SK-N-SH (cell line): ENCODE measurements at regions not wholly inside any gene's neighbourhood (a gene's known extent, or its start where the extent isn't known, plus 50 kb on each side); places are given as distances from the start of the nearest gene placed in this dataset.

Experiments
- CTCF ChIA-PET: fragments of 300-600, 350-600 bp; formaldehyde crosslinking; extraction: SDS; loops from one replicate; lab custom pipeline; 2021; lab: Yijun Ruan, JAX
- POLR2A ChIA-PET: fragments of 350-600 bp; sonication (Branson Sonifier 250); formaldehyde crosslinking; extraction: SDS; loops from one replicate; lab custom pipeline; 2020; ENCODE audit warnings: antibody characterized with exemption, inconsistent platforms; lab: Yijun Ruan, JAX
- DNase-seq: peaks from one replicate; pipeline ENCODE4 v3.0.0; 2012
- H2AFZ ChIP-seq: fragments of 200-600 bp; sonication (generic); 2 replicates; pipeline ENCODE4 v1.8.1; 2016; ENCODE audit warnings: antibody characterized with exemption, mild to moderate bottlenecking, low read depth
- H3F3A ChIP-seq: fragments of 200-600 bp; sonication (generic); replicated peaks from 2 replicates; pipeline ENCODE3; 2016; ENCODE audit warnings: antibody characterized with exemption, mild to moderate bottlenecking; ENCODE audit not compliant: insufficient read depth
- H3K27ac ChIP-seq, 2 experiments: fragments of 200-500 bp in 1 of 2; fragments of 200-600 bp in 1 of 2; sonication (Bioruptor generic) in 1 of 2; sonication (generic), shearing (Covaris generic) in 1 of 2; 2 replicates each; pipeline versions ENCODE4 v1.5.1 to v1.6.1; 2014 to 2016; ENCODE audit warnings: low read depth in 2 of 2, inconsistent platforms in 1 of 2, low read length in 1 of 2, mild to moderate bottlenecking in 1 of 2, mixed read lengths in 1 of 2
- H3K27me3 ChIP-seq: fragments of 200-600 bp; sonication (generic), shearing (Covaris generic); 2 replicates; pipeline ENCODE4 v1.6.1; 2016; ENCODE audit warnings: mixed run types; ENCODE audit not compliant: insufficient read depth
- H3K36me3 ChIP-seq, 2 experiments: fragments of 200-500 bp in 1 of 2; fragments of 200-600 bp in 1 of 2; sonication (Bioruptor generic) in 1 of 2; sonication (generic) in 1 of 2; replicated peaks in 1 of 2; 2 replicates each; pipeline versions ENCODE3 to v1.5.1; 2014 to 2016; ENCODE audit warnings: low read length in 1 of 2, mild to moderate bottlenecking in 1 of 2; ENCODE audit not compliant: insufficient read depth in 2 of 2, control insufficient read depth in 1 of 2
- H3K4me1 ChIP-seq, 2 experiments: fragments of 200-500 bp in 1 of 2; fragments of 200-600 bp in 1 of 2; sonication (Bioruptor generic) in 1 of 2; sonication (generic), shearing (Covaris generic) in 1 of 2; 2 replicates each; pipeline versions ENCODE4 v1.5.1 to v1.6.1; 2014 to 2016; ENCODE audit warnings: low read depth in 1 of 2, low read length in 1 of 2, mixed run types in 1 of 2; ENCODE audit not compliant: insufficient read depth in 2 of 2, control insufficient read depth in 1 of 2
- H3K4me2 ChIP-seq: fragments of 200-600 bp; sonication (generic), shearing (Covaris generic); 2 replicates; pipeline ENCODE4 v1.6.1; 2017; ENCODE audit warnings: mixed run types
- H3K4me3 ChIP-seq, 2 experiments: fragments of 200-500 bp in 1 of 2; fragments of 200-600 bp in 1 of 2; sonication (Bioruptor generic) in 1 of 2; sonication (generic), shearing (Covaris generic) in 1 of 2; 2 replicates each; pipeline versions ENCODE4 v1.5.1 to v1.8.1; 2014 to 2016; ENCODE audit warnings: low read depth in 2 of 2, inconsistent platforms in 1 of 2, low read length in 1 of 2, mild to moderate bottlenecking in 1 of 2, mixed read lengths in 1 of 2, moderate library complexity in 1 of 2
- H3K79me2 ChIP-seq: fragments of 200-600 bp; sonication (generic); 2 replicates; pipeline ENCODE4 v1.8.1; 2017; ENCODE audit warnings: mild to moderate bottlenecking; ENCODE audit not compliant: insufficient read depth
- H3K9ac ChIP-seq: fragments of 200-600 bp; sonication (generic); 2 replicates; pipeline ENCODE4 v1.6.1; 2017; ENCODE audit warnings: mixed run types
- H3K9me2 ChIP-seq: fragments of 200-600 bp; sonication (generic); 2 replicates; pipeline ENCODE4 v1.6.1; 2017; ENCODE audit warnings: mixed run types
- H3K9me3 ChIP-seq: fragments of 200-600 bp; sonication (generic); 2 replicates; pipeline ENCODE4 v1.6.1; 2017; ENCODE audit warnings: mixed run types, mild to moderate bottlenecking, moderate library complexity
- H4K20me1 ChIP-seq: fragments of 200-600 bp; sonication (generic); 2 replicates; pipeline ENCODE4 v1.6.1; 2017; ENCODE audit warnings: mild to moderate bottlenecking, mixed run types; ENCODE audit not compliant: insufficient read depth
- CHD2 ChIP-seq: fragments of 150-350 bp; IDR thresholded peaks from 2 replicates; pipeline ENCODE4 v1.6.1; 2018; ENCODE audit warnings: low read length; ENCODE audit not compliant: partially characterized antibody
- EP300 ChIP-seq, 2 experiments: IDR thresholded peaks; 2 replicates each; pipeline versions ENCODE4 v1.4.0 to v1.6.1; 2012; ENCODE audit warnings: borderline replicate concordance in 1 of 2, low read depth in 1 of 2, low read length in 1 of 2
- FOSL2 ChIP-seq: IDR thresholded peaks from 2 replicates; pipeline ENCODE4 v1.4.0; 2012; ENCODE audit warnings: low read depth, mild to moderate bottlenecking, moderate library complexity, borderline replicate concordance
- FOXJ3 ChIP-seq: sonication (generic); formaldehyde crosslinking; IDR thresholded peaks from 2 replicates; pipeline ENCODE4 v1.5.1; 2020; ENCODE audit warnings: mild to moderate bottlenecking, missing genetic modification reagents
- FOXM1 ChIP-seq: IDR thresholded peaks from 2 replicates; pipeline ENCODE4 v1.4.0; 2012; ENCODE audit warnings: low read depth, mild to moderate bottlenecking
- GABPA ChIP-seq: IDR thresholded peaks from 2 replicates; pipeline ENCODE4 v1.4.0; 2012; ENCODE audit warnings: low read depth, mild to moderate bottlenecking
- GATA2 ChIP-seq: sonication (generic); formaldehyde crosslinking; IDR thresholded peaks from 2 replicates; pipeline ENCODE4 v1.5.0; 2020; ENCODE audit warnings: mild to moderate bottlenecking, missing genetic modification reagents
- NFIC ChIP-seq: IDR thresholded peaks from 2 replicates; pipeline ENCODE4 v1.4.0; 2012; ENCODE audit warnings: borderline replicate concordance
- NRF1 ChIP-seq: IDR thresholded peaks from 2 replicates; pipeline ENCODE4 v1.6.1; 2012; ENCODE audit warnings: low read depth, mild to moderate bottlenecking, low read length
- PBX3 ChIP-seq: IDR thresholded peaks from 2 replicates; pipeline ENCODE4; 2012
- RAD21 ChIP-seq: IDR thresholded peaks from 2 replicates; pipeline ENCODE4 v1.6.1; 2012; ENCODE audit warnings: mild to moderate bottlenecking, low read length
- RCOR1 ChIP-seq: fragments of 150-350 bp; IDR thresholded peaks from 2 replicates; pipeline ENCODE4 v1.6.1; 2017; ENCODE audit warnings: antibody characterized with exemption, low read length
- RFX5 ChIP-seq: IDR thresholded peaks from 2 replicates; pipeline ENCODE4 v1.6.1; 2012; ENCODE audit warnings: mild to moderate bottlenecking, improper control_type of control experiment, low read length
- RXRA ChIP-seq: IDR thresholded peaks from 2 replicates; pipeline ENCODE4 v1.4.0; 2012; ENCODE audit warnings: low read depth, mild to moderate bottlenecking, borderline replicate concordance
- WGBS: methylation state at CpG from one replicate; pipeline ENCODE4 v1.1.6; 2017; ENCODE audit warnings: low lambda C conversion rate; 5-methylcytosine and 5-hydroxymethylcytosine counted together
- TF ChIP-seq, protein P1 (sequence below): IDR thresholded peaks from 2 replicates; pipeline ENCODE4 v1.4.0; 2012; ENCODE audit warnings: low read depth, borderline replicate concordance
- TF ChIP-seq, protein P2 (sequence below): IDR thresholded peaks from 2 replicates; pipeline ENCODE4 v1.6.1; 2012; ENCODE audit warnings: mild to moderate bottlenecking, low read depth, low read length, moderate library complexity
- TF ChIP-seq, protein P3 (sequence below): fragments of 200-600 bp; sonication (generic); IDR thresholded peaks from 2 replicates; pipeline ENCODE4 v1.6.1; 2017; ENCODE audit warnings: antibody characterized with exemption, mild to moderate bottlenecking, moderate library complexity
- TF ChIP-seq, protein P4 (sequence below): fragments of 150-350 bp; IDR thresholded peaks from 2 replicates; pipeline ENCODE4 v1.6.1; 2017; ENCODE audit warnings: antibody characterized with exemption, low read length, low read depth, borderline replicate concordance

DNA sequence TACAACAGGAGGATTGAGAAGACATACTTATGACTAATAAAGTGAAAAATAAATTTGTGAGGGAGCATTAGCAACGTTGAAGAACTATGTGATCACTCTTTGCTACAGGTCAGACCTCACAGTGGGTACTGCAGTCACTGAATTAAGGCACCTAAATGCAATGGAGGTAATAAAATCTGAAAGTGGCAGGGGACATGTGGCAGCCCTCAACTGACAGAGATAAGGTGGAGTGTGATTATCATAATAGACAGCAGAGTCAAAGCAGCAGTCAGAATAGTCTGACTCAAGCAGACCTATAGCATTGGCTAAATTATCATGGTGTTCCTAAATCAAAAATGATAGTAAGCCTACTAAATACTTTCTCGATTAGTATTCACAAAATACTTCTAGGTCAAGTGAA lies 1220.5 kb downstream of the PCDH18 start:
- 10% methylated on average over 2 of the region's 2 CpGs for WGBS
- peak; percentile 85 for TF ChIP-seq GATA2 (CRISPR knock-in tag)
- TF ChIP-seq NFIC: no peak
- peak in 1 of 2 experiments; percentile 70; a peak in 2 of 4 replicates for TF ChIP-seq EP300 (IDR thresholded peaks at IDR 0.05; ENCODE audit: borderline replicate concordance in 1 of 2, low read depth in 1 of 2, low read length in 1 of 2)
- 0 out of 2 replicates have a peak, but pooled peaks have one; percentile 47 for TF ChIP-seq RCOR1
- Histone ChIP-seq H3K27me3 (no peaks in the 10 kb centered on the region), H3K9me2 (no peaks in the 10 kb centered on the region; the same call in 1 of the 2 replicates), H3K4me1 (peaks cover 0 to 4% of the 10 kb centered on the region in 2 experiments; a peak in 2 of 4 replicates), H3K36me3 (no peaks in the 10 kb centered on the region), H3K4me3 (no peak overlapping the region), H3K27ac (no peak overlapping the region), H4K20me1 (no peaks in the 10 kb centered on the region), H2AFZ (no peak overlapping the region), H3K4me2 (no peak overlapping the region), H3K9me3 (no peaks in the 10 kb centered on the region), H3K79me2 (no peaks in the 10 kb centered on the region), H3K9ac (no peak overlapping the region), H3F3A (no peaks in the 10 kb centered on the region)
- peak; percentile 23 for DNase-seq
- CTCF ChIA-PET: no interaction called here
- POLR2A ChIA-PET: no interaction called here

GRCh38 chr4:136307765-136308164 lies 1224.5 kb downstream of the PCDH18 start:
- Histone ChIP-seq H2AFZ (no peak overlapping the region), H4K20me1 (no peaks in the 10 kb centered on the region), H3K4me2 (no peak overlapping the region), H3K4me3 (no peak overlapping the region), H3K9ac (no peak overlapping the region), H3K4me1 (no peaks in the 10 kb centered on the region; a peak in 2 of 4 replicates), H3K27me3 (no peaks in the 10 kb centered on the region), H3K9me3 (no peaks in the 10 kb centered on the region)
- 44% methylated on average over 1 of the region's 1 CpG for WGBS
- CTCF ChIA-PET: interaction anchor here (1.7 kb wide), 1 partner anchor 73 kb away, joined by 3 read pairs; no protein-coding TSS in a partner anchor
- no peak for DNase-seq
- TF ChIP-seq, protein P1, sequence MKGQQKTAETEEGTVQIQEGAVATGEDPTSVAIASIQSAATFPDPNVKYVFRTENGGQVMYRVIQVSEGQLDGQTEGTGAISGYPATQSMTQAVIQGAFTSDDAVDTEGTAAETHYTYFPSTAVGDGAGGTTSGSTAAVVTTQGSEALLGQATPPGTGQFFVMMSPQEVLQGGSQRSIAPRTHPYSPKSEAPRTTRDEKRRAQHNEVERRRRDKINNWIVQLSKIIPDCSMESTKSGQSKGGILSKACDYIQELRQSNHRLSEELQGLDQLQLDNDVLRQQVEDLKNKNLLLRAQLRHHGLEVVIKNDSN: no peak
- TF ChIP-seq, protein P2, sequence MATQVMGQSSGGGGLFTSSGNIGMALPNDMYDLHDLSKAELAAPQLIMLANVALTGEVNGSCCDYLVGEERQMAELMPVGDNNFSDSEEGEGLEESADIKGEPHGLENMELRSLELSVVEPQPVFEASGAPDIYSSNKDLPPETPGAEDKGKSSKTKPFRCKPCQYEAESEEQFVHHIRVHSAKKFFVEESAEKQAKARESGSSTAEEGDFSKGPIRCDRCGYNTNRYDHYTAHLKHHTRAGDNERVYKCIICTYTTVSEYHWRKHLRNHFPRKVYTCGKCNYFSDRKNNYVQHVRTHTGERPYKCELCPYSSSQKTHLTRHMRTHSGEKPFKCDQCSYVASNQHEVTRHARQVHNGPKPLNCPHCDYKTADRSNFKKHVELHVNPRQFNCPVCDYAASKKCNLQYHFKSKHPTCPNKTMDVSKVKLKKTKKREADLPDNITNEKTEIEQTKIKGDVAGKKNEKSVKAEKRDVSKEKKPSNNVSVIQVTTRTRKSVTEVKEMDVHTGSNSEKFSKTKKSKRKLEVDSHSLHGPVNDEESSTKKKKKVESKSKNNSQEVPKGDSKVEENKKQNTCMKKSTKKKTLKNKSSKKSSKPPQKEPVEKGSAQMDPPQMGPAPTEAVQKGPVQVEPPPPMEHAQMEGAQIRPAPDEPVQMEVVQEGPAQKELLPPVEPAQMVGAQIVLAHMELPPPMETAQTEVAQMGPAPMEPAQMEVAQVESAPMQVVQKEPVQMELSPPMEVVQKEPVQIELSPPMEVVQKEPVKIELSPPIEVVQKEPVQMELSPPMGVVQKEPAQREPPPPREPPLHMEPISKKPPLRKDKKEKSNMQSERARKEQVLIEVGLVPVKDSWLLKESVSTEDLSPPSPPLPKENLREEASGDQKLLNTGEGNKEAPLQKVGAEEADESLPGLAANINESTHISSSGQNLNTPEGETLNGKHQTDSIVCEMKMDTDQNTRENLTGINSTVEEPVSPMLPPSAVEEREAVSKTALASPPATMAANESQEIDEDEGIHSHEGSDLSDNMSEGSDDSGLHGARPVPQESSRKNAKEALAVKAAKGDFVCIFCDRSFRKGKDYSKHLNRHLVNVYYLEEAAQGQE: no peak
- TF ChIP-seq RCOR1 (no peak), RFX5 (no peak), NRF1 (no peak), FOXJ3 (no peak), CHD2 (no peak), GATA2 (CRISPR knock-in tag) (no peak), RXRA (no peak), RAD21 (no peak), PBX3 (no peak), GABPA (no peak), FOXM1 (no peak), FOSL2 (no peak)
- TF ChIP-seq, protein P3, sequence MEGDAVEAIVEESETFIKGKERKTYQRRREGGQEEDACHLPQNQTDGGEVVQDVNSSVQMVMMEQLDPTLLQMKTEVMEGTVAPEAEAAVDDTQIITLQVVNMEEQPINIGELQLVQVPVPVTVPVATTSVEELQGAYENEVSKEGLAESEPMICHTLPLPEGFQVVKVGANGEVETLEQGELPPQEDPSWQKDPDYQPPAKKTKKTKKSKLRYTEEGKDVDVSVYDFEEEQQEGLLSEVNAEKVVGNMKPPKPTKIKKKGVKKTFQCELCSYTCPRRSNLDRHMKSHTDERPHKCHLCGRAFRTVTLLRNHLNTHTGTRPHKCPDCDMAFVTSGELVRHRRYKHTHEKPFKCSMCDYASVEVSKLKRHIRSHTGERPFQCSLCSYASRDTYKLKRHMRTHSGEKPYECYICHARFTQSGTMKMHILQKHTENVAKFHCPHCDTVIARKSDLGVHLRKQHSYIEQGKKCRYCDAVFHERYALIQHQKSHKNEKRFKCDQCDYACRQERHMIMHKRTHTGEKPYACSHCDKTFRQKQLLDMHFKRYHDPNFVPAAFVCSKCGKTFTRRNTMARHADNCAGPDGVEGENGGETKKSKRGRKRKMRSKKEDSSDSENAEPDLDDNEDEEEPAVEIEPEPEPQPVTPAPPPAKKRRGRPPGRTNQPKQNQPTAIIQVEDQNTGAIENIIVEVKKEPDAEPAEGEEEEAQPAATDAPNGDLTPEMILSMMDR: no peak
- TF ChIP-seq, protein P4, sequence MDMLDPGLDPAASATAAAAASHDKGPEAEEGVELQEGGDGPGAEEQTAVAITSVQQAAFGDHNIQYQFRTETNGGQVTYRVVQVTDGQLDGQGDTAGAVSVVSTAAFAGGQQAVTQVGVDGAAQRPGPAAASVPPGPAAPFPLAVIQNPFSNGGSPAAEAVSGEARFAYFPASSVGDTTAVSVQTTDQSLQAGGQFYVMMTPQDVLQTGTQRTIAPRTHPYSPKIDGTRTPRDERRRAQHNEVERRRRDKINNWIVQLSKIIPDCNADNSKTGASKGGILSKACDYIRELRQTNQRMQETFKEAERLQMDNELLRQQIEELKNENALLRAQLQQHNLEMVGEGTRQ: no peak
- TF ChIP-seq, all 33 proteins: peak for 0
- Histone ChIP-seq H3K9me2 (no peaks in the 10 kb centered on the region; the same call in 1 of the 2 replicates), H3F3A (no peaks in the 10 kb centered on the region), H3K79me2 (no peaks in the 10 kb centered on the region), H3K36me3 (no peaks in the 10 kb centered on the region), H3K27ac (no peak overlapping the region)
- POLR2A ChIA-PET: no interaction called here
